ENCODE measurements at regions not wholly inside any gene's neighbourhood (a gene's known extent, or its start where the extent isn't known, plus 50 kb on each side); places are given as distances from the start of the nearest gene placed in this dataset.

DNA sequence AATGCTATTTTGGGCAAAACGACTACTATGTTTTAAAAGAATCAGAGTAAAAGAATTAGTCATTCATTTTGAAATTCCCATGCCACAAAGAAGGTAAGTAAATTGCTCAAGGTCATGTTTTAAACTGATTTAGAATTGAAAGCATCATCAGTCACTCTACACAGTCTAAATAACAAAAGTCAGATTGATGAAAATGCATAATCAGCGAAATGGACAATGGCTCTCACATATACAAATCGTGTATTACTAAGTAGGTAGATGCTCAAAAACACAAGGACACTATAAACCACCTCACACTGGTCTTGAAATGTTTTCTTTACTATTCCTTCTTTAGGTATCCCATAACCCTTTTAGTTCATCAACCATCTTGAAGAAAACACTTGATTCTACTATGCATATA lies 135.4 kb downstream of the OPN5 start:
- peaks cover 0 to 5% of the 10 kb centered on the region in 2 donors for H3K4me1 ChIP-seq (ENCODE audit: control insufficient read depth in 2 of 2, insufficient read depth in 1 of 2, low read depth in 1 of 2, low read length in 2 of 2)
- no peak overlapping the region for H3K4me3 ChIP-seq (ENCODE audit: low read length in 2 of 2)
- no peak overlapping the region for H2AK5ac ChIP-seq (ENCODE audit: low read depth, low read length)
- H2BK120ac ChIP-seq (ENCODE audit: low read depth, low read length), result no peak overlapping the region
- no peak overlapping the region for H2BK5ac ChIP-seq (ENCODE audit: low read length)
- H3K4ac ChIP-seq (ENCODE audit: low read length), result no peak overlapping the region
- no peak overlapping the region for H3K14ac ChIP-seq (ENCODE audit: low read length)
- peaks cover 0 to 2% of the 10 kb centered on the region in 2 donors for H3K9me3 ChIP-seq (replicated peaks in 1 of 2; ENCODE audit: control insufficient read depth in 2 of 2, insufficient read depth in 1 of 2, low read depth in 1 of 2, low read length in 2 of 2)
- no peak overlapping the region for H2BK12ac ChIP-seq (ENCODE audit: low read length)
- no peak overlapping the region for H2AFZ ChIP-seq (ENCODE audit: low read length)
- no CpG with 5 or more reads among the region's 3 CpGs for WGBS, 2 donors (ENCODE audit: extremely low coverage in 2 of 2, insufficient read length in 2 of 2, insufficient replicate concordance in 1 of 2)
- no peak overlapping the region for H4K91ac ChIP-seq (ENCODE audit: low read depth, low read length, poor library complexity)
- H3K27me3 ChIP-seq (ENCODE audit: control insufficient read depth in 3 of 3, insufficient read depth in 3 of 3, low read depth in 1 of 3, low read length in 3 of 3), result no peaks in the 10 kb centered on the region
- no peak overlapping the region for H2BK15ac ChIP-seq (ENCODE audit: low read length)
- H3K79me1 ChIP-seq (ENCODE audit: low read depth, low read length), result no peaks in the 10 kb centered on the region
- no peak overlapping the region for H4K8ac ChIP-seq (ENCODE audit: low read depth, low read length)
- no peak overlapping the region for H3K9ac ChIP-seq (ENCODE audit: low read depth, low read length, poor library complexity)
- no peak overlapping the region for H3K18ac ChIP-seq (ENCODE audit: low read length)
- no peaks in the 10 kb centered on the region for H3K36me3 ChIP-seq (replicated peaks in 1 of 2; ENCODE audit: control insufficient read depth in 2 of 2, insufficient read depth in 2 of 2, low read length in 2 of 2)
- H3K4me2 ChIP-seq (ENCODE audit: insufficient read depth, low read length, poor library complexity, severe bottlenecking), result no peak overlapping the region
- no peak overlapping the region for H3K23ac ChIP-seq (ENCODE audit: low read depth, low read length, poor library complexity)
- no peak overlapping the region for H3K27ac ChIP-seq (replicated peaks; ENCODE audit: low read length)
- no peak for DNase-seq (ENCODE audit: low spot score)

GRCh38 chr6:47915017-47915416 lies 133.2 kb downstream of the OPN5 start:
- H3K79me1 ChIP-seq (ENCODE audit: low read depth, low read length), result no peaks in the 10 kb centered on the region
- no CpG with 5 or more reads among the region's 1 CpG for WGBS, 2 donors (ENCODE audit: extremely low coverage in 2 of 2, insufficient read length in 2 of 2, insufficient replicate concordance in 1 of 2)
- no peak overlapping the region for H2BK15ac ChIP-seq (ENCODE audit: low read length)
- no peak overlapping the region for H2BK5ac ChIP-seq (ENCODE audit: low read length)
- H3K14ac ChIP-seq (ENCODE audit: low read length), result no peak overlapping the region
- no peak overlapping the region for H3K23ac ChIP-seq (ENCODE audit: low read depth, low read length, poor library complexity)
- no peak overlapping the region for H4K8ac ChIP-seq (ENCODE audit: low read depth, low read length)
- no peak overlapping the region for H2BK12ac ChIP-seq (ENCODE audit: low read length)
- no peak overlapping the region for H3K18ac ChIP-seq (ENCODE audit: low read length)
- no peak overlapping the region for H3K4me3 ChIP-seq (ENCODE audit: low read length in 2 of 2)
- H3K4me2 ChIP-seq (ENCODE audit: insufficient read depth, low read length, poor library complexity, severe bottlenecking), result no peak overlapping the region
- no peaks in the 10 kb centered on the region for H3K27me3 ChIP-seq (ENCODE audit: control insufficient read depth in 3 of 3, insufficient read depth in 3 of 3, low read depth in 1 of 3, low read length in 3 of 3)
- no peaks in the 10 kb centered on the region for H3K36me3 ChIP-seq (replicated peaks in 1 of 2; ENCODE audit: control insufficient read depth in 2 of 2, insufficient read depth in 2 of 2, low read length in 2 of 2)
- no peak overlapping the region for H3K9ac ChIP-seq (ENCODE audit: low read depth, low read length, poor library complexity)
- no peak overlapping the region for H4K91ac ChIP-seq (ENCODE audit: low read depth, low read length, poor library complexity)
- H3K4ac ChIP-seq (ENCODE audit: low read length), result no peak overlapping the region
- no peak overlapping the region for H2BK120ac ChIP-seq (ENCODE audit: low read depth, low read length)
- peaks cover 0 to 2% of the 10 kb centered on the region in 2 donors for H3K9me3 ChIP-seq (replicated peaks in 1 of 2; ENCODE audit: control insufficient read depth in 2 of 2, insufficient read depth in 1 of 2, low read depth in 1 of 2, low read length in 2 of 2)
- no peak overlapping the region for H2AFZ ChIP-seq (ENCODE audit: low read length)
- no peak for DNase-seq (ENCODE audit: low spot score)
- peaks cover 0 to 5% of the 10 kb centered on the region in 2 donors for H3K4me1 ChIP-seq (ENCODE audit: control insufficient read depth in 2 of 2, insufficient read depth in 1 of 2, low read depth in 1 of 2, low read length in 2 of 2)
- H3K27ac ChIP-seq (replicated peaks; ENCODE audit: low read length), result no peak overlapping the region
- no peak overlapping the region for H2AK5ac ChIP-seq (ENCODE audit: low read depth, low read length)

- H3K4ac ChIP-seq (ENCODE audit: low read length), result no peak overlapping the region
- H3K18ac ChIP-seq (ENCODE audit: low read length), result no peak overlapping the region
- H3K23ac ChIP-seq (ENCODE audit: low read depth, low read length, poor library complexity), result no peak overlapping the region
- H3K36me3 ChIP-seq (replicated peaks in 1 of 2; ENCODE audit: control insufficient read depth in 2 of 2, insufficient read depth in 2 of 2, low read length in 2 of 2), result no peaks in the 10 kb centered on the region
- H2BK120ac ChIP-seq (ENCODE audit: low read depth, low read length), result no peak overlapping the region
- H3K4me1 ChIP-seq (ENCODE audit: control insufficient read depth in 2 of 2, insufficient read depth in 1 of 2, low read depth in 1 of 2, low read length in 2 of 2), result no peaks in the 10 kb centered on the region
- no peak overlapping the region for H2AFZ ChIP-seq (ENCODE audit: low read length)
- no CpG with 5 or more reads among the region's 4 CpGs for WGBS, 2 donors (ENCODE audit: extremely low coverage in 2 of 2, insufficient read length in 2 of 2, insufficient replicate concordance in 1 of 2)
- no peak overlapping the region for H2BK5ac ChIP-seq (ENCODE audit: low read length)
- no peak overlapping the region for H3K14ac ChIP-seq (ENCODE audit: low read length)
- H3K4me3 ChIP-seq (ENCODE audit: low read length in 2 of 2), result no peak overlapping the region
- H4K8ac ChIP-seq (ENCODE audit: low read depth, low read length), result no peak overlapping the region
- no peak for DNase-seq (ENCODE audit: low spot score)
- no peaks in the 10 kb centered on the region for H3K27me3 ChIP-seq (ENCODE audit: control insufficient read depth in 3 of 3, insufficient read depth in 3 of 3, low read depth in 1 of 3, low read length in 3 of 3)
- H2AK5ac ChIP-seq (ENCODE audit: low read depth, low read length), result no peak overlapping the region
- H3K4me2 ChIP-seq (ENCODE audit: insufficient read depth, low read length, poor library complexity, severe bottlenecking), result no peak overlapping the region
- no peak overlapping the region for H2BK15ac ChIP-seq (ENCODE audit: low read length)
- no peak overlapping the region for H3K27ac ChIP-seq (replicated peaks; ENCODE audit: low read length)
- H3K9me3 ChIP-seq (replicated peaks in 1 of 2; ENCODE audit: control insufficient read depth in 2 of 2, insufficient read depth in 1 of 2, low read depth in 1 of 2, low read length in 2 of 2), result no peaks in the 10 kb centered on the region
- no peak overlapping the region for H4K91ac ChIP-seq (ENCODE audit: low read depth, low read length, poor library complexity)
- H3K79me1 ChIP-seq (ENCODE audit: low read depth, low read length), result no peaks in the 10 kb centered on the region
- no peak overlapping the region for H2BK12ac ChIP-seq (ENCODE audit: low read length)
- no peak overlapping the region for H3K9ac ChIP-seq (ENCODE audit: low read depth, low read length, poor library complexity)
Observed at GRCh38 chr6:47908271-47908670, 126.4 kb downstream of the OPN5 start.

- H3K18ac ChIP-seq (ENCODE audit: low read length), result no peak overlapping the region
- H4K91ac ChIP-seq (ENCODE audit: low read depth, low read length, poor library complexity), result no peak overlapping the region
- no peak overlapping the region for H3K14ac ChIP-seq (ENCODE audit: low read length)
- H3K4ac ChIP-seq (ENCODE audit: low read length), result no peak overlapping the region
- no peak overlapping the region for H2BK5ac ChIP-seq (ENCODE audit: low read length)
- DNase-seq (ENCODE audit: low spot score), result no peak
- H3K9ac ChIP-seq (ENCODE audit: low read depth, low read length, poor library complexity), result no peak overlapping the region
- H3K4me1 ChIP-seq (ENCODE audit: control insufficient read depth in 2 of 2, insufficient read depth in 1 of 2, low read depth in 1 of 2, low read length in 2 of 2), result no peaks in the 10 kb centered on the region
- H2BK120ac ChIP-seq (ENCODE audit: low read depth, low read length), result no peak overlapping the region
- H2BK15ac ChIP-seq (ENCODE audit: low read length), result no peak overlapping the region
- H3K27me3 ChIP-seq (ENCODE audit: control insufficient read depth in 3 of 3, insufficient read depth in 3 of 3, low read depth in 1 of 3, low read length in 3 of 3), result no peaks in the 10 kb centered on the region
- H3K9me3 ChIP-seq (replicated peaks in 1 of 2; ENCODE audit: control insufficient read depth in 2 of 2, insufficient read depth in 1 of 2, low read depth in 1 of 2, low read length in 2 of 2), result no peaks in the 10 kb centered on the region
- H2AFZ ChIP-seq (ENCODE audit: low read length), result no peak overlapping the region
- H3K79me1 ChIP-seq (ENCODE audit: low read depth, low read length), result no peaks in the 10 kb centered on the region
- no peak overlapping the region for H2AK5ac ChIP-seq (ENCODE audit: low read depth, low read length)
- H3K23ac ChIP-seq (ENCODE audit: low read depth, low read length, poor library complexity), result no peak overlapping the region
- H3K27ac ChIP-seq (replicated peaks; ENCODE audit: low read length), result no peak overlapping the region
- no peak overlapping the region for H4K8ac ChIP-seq (ENCODE audit: low read depth, low read length)
- no CpG with 5 or more reads among the region's 2 CpGs for WGBS, 2 donors (ENCODE audit: extremely low coverage in 2 of 2, insufficient read length in 2 of 2, insufficient replicate concordance in 1 of 2)
- no peak overlapping the region for H3K4me2 ChIP-seq (ENCODE audit: insufficient read depth, low read length, poor library complexity, severe bottlenecking)
- no peak overlapping the region for H3K4me3 ChIP-seq (ENCODE audit: low read length in 2 of 2)
- H3K36me3 ChIP-seq (replicated peaks in 1 of 2; ENCODE audit: control insufficient read depth in 2 of 2, insufficient read depth in 2 of 2, low read length in 2 of 2), result no peaks in the 10 kb centered on the region
- H2BK12ac ChIP-seq (ENCODE audit: low read length), result no peak overlapping the region
Observed at GRCh38 chr6:47905717-47906116, 123.9 kb downstream of the OPN5 start.
